IPS-18a (cell line): ENCODE measurements at regions not wholly inside any gene's neighbourhood (a gene's known extent, or its start where the extent isn't known, plus 50 kb on each side); places are given as distances from the start of the nearest gene placed in this dataset.

Experiments
- H3K27ac ChIP-seq: one replicate; pipeline ENCODE4 v1.5.1; 2013; ENCODE audit warnings: low read length
- H3K27me3 ChIP-seq: one replicate; pipeline ENCODE4 v1.6.1; 2013; ENCODE audit warnings: mild to moderate bottlenecking, low read length; ENCODE audit not compliant: control insufficient read depth, insufficient read depth
- H3K36me3 ChIP-seq: one replicate; pipeline ENCODE4 v1.6.1; 2013; ENCODE audit warnings: low read depth, low read length; ENCODE audit not compliant: control insufficient read depth
- H3K4me1 ChIP-seq: one replicate; pipeline ENCODE4 v1.6.1; 2013; ENCODE audit warnings: low read depth, low read length; ENCODE audit not compliant: control insufficient read depth
- H3K4me3 ChIP-seq: one replicate; pipeline ENCODE4 v1.5.1; 2013; ENCODE audit warnings: low read length
- H3K9ac ChIP-seq: one replicate; pipeline ENCODE4 v1.6.1; 2013; ENCODE audit warnings: mild to moderate bottlenecking, low read length, moderate library complexity
- H3K9me3 ChIP-seq: one replicate; pipeline ENCODE4 v1.6.1; 2013; ENCODE audit warnings: low read depth, low read length; ENCODE audit not compliant: control insufficient read depth

- H3K27me3 ChIP-seq, result no peaks in the 10 kb centered on the region
- H3K9ac ChIP-seq, result no peak overlapping the region
- no peak overlapping the region for H3K27ac ChIP-seq
- no peaks in the 10 kb centered on the region for H3K36me3 ChIP-seq
- no peak overlapping the region for H3K4me3 ChIP-seq
- H3K9me3 ChIP-seq, result no peaks in the 10 kb centered on the region
- peaks cover 15% of the 10 kb centered on the region for H3K4me1 ChIP-seq
Observed at GRCh38 chr2:204336153-204336744, 209.0 kb upstream of the PARD3B start.

DNA sequence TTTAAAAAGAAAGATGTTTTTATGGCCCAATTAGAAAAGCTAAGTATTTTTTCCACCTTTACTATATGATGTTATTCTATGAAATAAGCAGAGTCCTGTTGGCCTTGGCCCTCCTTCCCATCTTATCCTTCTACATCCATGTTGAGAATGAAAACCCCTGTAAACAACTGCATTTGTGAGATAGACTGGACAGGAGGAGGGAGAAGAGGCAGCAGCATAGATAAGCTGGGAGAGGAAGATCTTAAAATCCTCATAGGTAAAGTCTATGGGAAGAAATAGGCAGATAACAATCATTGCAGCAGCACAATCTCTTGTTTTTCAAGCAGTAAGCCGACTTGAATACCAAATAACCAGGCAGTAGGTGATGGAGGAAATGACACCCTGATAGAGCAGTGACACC, 207.6 kb upstream of the PARD3B start:
- Histone ChIP-seq H3K9me3 (no peaks in the 10 kb centered on the region), H3K9ac (no peak overlapping the region), H3K36me3 (no peaks in the 10 kb centered on the region), H3K27ac (no peak overlapping the region), H3K27me3 (no peaks in the 10 kb centered on the region), H3K4me1 (peaks cover 15% of the 10 kb centered on the region), H3K4me3 (no peak overlapping the region)

DNA sequence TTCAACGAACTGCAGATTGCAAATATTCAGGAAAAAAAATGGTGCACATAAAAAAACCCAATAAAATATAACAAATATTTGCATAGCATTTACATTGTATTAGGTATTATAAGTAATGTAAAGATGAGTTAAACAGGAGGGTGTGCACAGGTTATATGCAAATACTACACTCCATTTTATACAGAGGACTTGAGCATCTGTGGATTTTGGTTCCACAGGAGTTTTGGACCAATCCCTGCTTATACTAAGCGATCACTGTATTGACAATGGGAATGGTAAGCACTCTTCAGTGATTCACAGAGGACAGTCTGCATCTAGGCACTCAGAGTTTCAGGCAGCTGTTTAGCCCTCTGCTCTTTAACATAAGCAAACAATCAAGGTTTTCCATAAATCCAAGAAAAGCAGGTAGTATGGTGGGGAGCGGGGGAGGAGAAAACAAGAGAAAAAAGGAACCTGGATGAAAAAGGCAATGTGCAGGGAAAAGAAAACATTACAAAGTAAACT, 206.0 kb upstream of the PARD3B start:
- no peaks in the 10 kb centered on the region for H3K27me3 ChIP-seq
- no peak overlapping the region for H3K4me3 ChIP-seq
- no peaks in the 10 kb centered on the region for H3K9me3 ChIP-seq
- peaks cover 15% of the 10 kb centered on the region for H3K4me1 ChIP-seq
- H3K36me3 ChIP-seq, result no peaks in the 10 kb centered on the region
- no peak overlapping the region for H3K9ac ChIP-seq
- no peak overlapping the region for H3K27ac ChIP-seq

DNA sequence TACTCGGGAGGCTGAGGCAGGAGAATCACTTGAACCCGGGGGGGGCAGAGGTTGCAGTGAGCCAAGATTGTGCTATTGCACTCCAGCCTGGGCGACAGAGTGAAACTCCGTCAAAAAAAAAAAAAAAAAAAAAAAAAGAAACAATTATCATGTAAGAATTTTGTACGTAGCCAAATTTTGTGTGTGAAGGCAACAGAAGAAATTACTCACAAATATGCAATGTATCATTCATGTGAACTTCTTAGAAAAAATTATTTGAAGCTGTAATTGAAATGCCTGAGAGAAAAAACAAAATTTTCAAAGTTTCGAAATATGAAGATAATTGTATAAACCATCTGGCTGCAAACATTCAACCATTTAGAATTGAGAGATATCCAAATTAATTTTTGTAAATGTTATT, 204.8 kb upstream of the PARD3B start:
- peaks cover 15% of the 10 kb centered on the region for H3K4me1 ChIP-seq
- no peaks in the 10 kb centered on the region for H3K27me3 ChIP-seq
- no peaks in the 10 kb centered on the region for H3K9me3 ChIP-seq
- H3K36me3 ChIP-seq, result no peaks in the 10 kb centered on the region
- H3K9ac ChIP-seq, result no peak overlapping the region
- no peak overlapping the region for H3K27ac ChIP-seq
- H3K4me3 ChIP-seq, result no peak overlapping the region

GRCh38 chr2:204341887-204342276, 203.4 kb upstream of the PARD3B start:
- H3K9me3 ChIP-seq, result no peaks in the 10 kb centered on the region
- H3K9ac ChIP-seq, result no peak overlapping the region
- no peaks in the 10 kb centered on the region for H3K36me3 ChIP-seq
- no peaks in the 10 kb centered on the region for H3K27me3 ChIP-seq
- no peak overlapping the region for H3K4me3 ChIP-seq
- peaks cover 15% of the 10 kb centered on the region for H3K4me1 ChIP-seq
- no peak overlapping the region for H3K27ac ChIP-seq

- no peaks in the 10 kb centered on the region for H3K27me3 ChIP-seq
- H3K9me3 ChIP-seq, result no peaks in the 10 kb centered on the region
- H3K4me1 ChIP-seq, result peaks cover 12% of the 10 kb centered on the region
- no peak overlapping the region for H3K27ac ChIP-seq
- no peaks in the 10 kb centered on the region for H3K36me3 ChIP-seq
- H3K4me3 ChIP-seq, result no peak overlapping the region
- no peak overlapping the region for H3K9ac ChIP-seq
Observed at GRCh38 chr2:204343685-204344084, 201.6 kb upstream of the PARD3B start.

- H3K9ac ChIP-seq, result no peak overlapping the region
- H3K4me1 ChIP-seq, result peaks cover 8% of the 10 kb centered on the region
Observed at GRCh38 chr2:204344119-204344518, 201.2 kb upstream of the PARD3B start.

DNA sequence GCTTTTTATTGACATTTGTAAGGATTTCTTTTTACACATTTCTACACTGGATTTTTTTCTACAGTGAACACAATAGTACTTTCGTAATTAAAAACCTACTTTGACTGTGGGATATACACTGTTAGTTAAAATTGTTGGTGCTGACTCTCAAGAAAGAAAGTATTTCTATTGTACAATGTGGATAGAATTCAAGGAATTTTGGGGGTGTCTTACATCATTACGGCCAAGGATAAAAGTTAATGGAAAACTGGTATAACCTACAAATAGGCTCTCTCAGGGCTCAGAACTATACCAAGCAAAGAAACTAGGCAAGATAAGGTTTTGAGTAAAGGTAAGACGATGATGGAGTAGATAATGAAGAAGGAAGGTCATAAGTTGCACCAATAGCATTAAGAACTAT, 198.4 kb upstream of the PARD3B start:
- Histone ChIP-seq H3K9ac (no peak overlapping the region), H3K9me3 (no peaks in the 10 kb centered on the region), H3K27ac (no peak overlapping the region), H3K4me3 (no peak overlapping the region), H3K4me1 (no peaks in the 10 kb centered on the region), H3K36me3 (no peaks in the 10 kb centered on the region), H3K27me3 (no peaks in the 10 kb centered on the region)

More at GRCh38 chr2:204344119-204344518, 201.2 kb upstream of the PARD3B start:
- Histone ChIP-seq H3K9me3 (no peaks in the 10 kb centered on the region), H3K36me3 (no peaks in the 10 kb centered on the region), H3K27ac (no peak overlapping the region), H3K4me3 (no peak overlapping the region), H3K27me3 (no peaks in the 10 kb centered on the region)

GRCh38 chr2:204353823-204354222, 191.5 kb upstream of the PARD3B start:
- H3K27me3 ChIP-seq, result no peaks in the 10 kb centered on the region
- H3K4me1 ChIP-seq, result no peaks in the 10 kb centered on the region
- H3K36me3 ChIP-seq, result no peaks in the 10 kb centered on the region
- H3K4me3 ChIP-seq, result no peak overlapping the region
- H3K9me3 ChIP-seq, result no peaks in the 10 kb centered on the region
- no peak overlapping the region for H3K9ac ChIP-seq
- no peak overlapping the region for H3K27ac ChIP-seq

DNA sequence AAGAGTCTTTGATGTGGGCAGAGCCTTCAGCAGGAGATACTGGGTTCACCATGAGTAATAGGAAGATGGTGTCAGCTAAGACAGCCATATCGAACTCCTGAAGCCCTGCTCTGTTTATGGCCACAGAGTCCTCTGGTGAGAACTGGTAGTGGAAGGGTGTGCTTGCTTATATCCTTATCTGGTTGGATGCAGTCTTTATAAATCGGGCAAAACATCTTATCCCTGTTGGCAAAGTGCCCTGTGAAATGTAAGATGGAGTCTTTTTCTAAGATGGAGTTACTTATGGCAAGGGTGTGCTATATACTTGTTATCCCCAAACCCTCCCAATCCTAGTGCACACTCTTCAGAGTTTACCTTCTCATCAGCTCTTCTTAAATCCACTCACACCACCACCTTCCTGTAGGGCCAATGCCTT, 190.8 kb upstream of the PARD3B start:
- H3K36me3 ChIP-seq, result no peaks in the 10 kb centered on the region
- no peak overlapping the region for H3K4me3 ChIP-seq
- H3K9me3 ChIP-seq, result no peaks in the 10 kb centered on the region
- no peaks in the 10 kb centered on the region for H3K27me3 ChIP-seq
- H3K4me1 ChIP-seq, result no peaks in the 10 kb centered on the region
- H3K27ac ChIP-seq, result no peak overlapping the region
- no peak overlapping the region for H3K9ac ChIP-seq

DNA sequence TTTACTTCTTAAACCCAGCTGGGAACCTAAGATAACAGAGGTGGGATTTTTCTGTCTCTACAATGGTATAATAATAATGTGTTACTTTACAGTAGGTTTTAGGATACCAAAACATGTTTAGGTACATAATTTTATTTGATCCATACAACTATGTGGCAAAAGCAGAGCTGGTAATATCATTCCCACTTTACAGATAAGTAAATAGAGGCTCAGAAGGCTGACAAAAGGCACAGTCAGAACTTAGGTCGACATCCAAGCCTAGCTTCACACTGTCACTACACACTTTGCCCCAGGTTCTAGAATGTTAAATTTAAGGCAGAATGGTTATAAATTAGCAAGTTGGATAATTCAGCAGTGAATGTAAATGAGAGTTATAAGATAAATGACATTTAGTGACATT, 189.6 kb upstream of the PARD3B start:
- H3K4me1 ChIP-seq, result no peaks in the 10 kb centered on the region
- no peaks in the 10 kb centered on the region for H3K27me3 ChIP-seq
- H3K9ac ChIP-seq, result no peak overlapping the region
- H3K27ac ChIP-seq, result no peak overlapping the region
- no peaks in the 10 kb centered on the region for H3K9me3 ChIP-seq
- H3K36me3 ChIP-seq, result no peaks in the 10 kb centered on the region
- H3K4me3 ChIP-seq, result no peak overlapping the region

GRCh38 chr2:204356151-204356641, 189.1 kb upstream of the PARD3B start:
- H3K27ac ChIP-seq, result no peak overlapping the region

More at GRCh38 chr2:204356151-204356641, 189.1 kb upstream of the PARD3B start:
- no peaks in the 10 kb centered on the region for H3K9me3 ChIP-seq
- no peaks in the 10 kb centered on the region for H3K36me3 ChIP-seq
- no peak overlapping the region for H3K9ac ChIP-seq
- H3K4me3 ChIP-seq, result no peak overlapping the region
- no peaks in the 10 kb centered on the region for H3K27me3 ChIP-seq
- no peaks in the 10 kb centered on the region for H3K4me1 ChIP-seq
